ENCODE measurements at regions not wholly inside any gene's neighbourhood (a gene's known extent, or its start where the extent isn't known, plus 50 kb on each side); places are given as distances from the start of the nearest gene placed in this dataset.

GRCh38 chr16:79437764-79438751 lies 162.5 kb downstream of the MAF start:
- no peak overlapping the region for H3K9ac ChIP-seq (ENCODE audit: low read length)
- H3K4me2 ChIP-seq (ENCODE audit: low read length) = no peak overlapping the region

More at GRCh38 chr16:79437764-79438751, 162.5 kb downstream of the MAF start:
- Histone ChIP-seq H4K20me1 (ENCODE audit: insufficient read depth) (no peaks in the 10 kb centered on the region), H3K79me2 (replicated peaks; ENCODE audit: insufficient read depth, low read length) (no peaks in the 10 kb centered on the region), H2AFZ (ENCODE audit: low read depth, low read length) (no peak overlapping the region), H3K36me3 (ENCODE audit: insufficient read depth, low read length) (no peaks in the 10 kb centered on the region), H3K9me3 (ENCODE audit: low read length) (no peaks in the 10 kb centered on the region), H3K9me2 (ENCODE audit: insufficient read depth, low read length) (no peaks in the 10 kb centered on the region), H3F3A (ENCODE audit: insufficient read depth, low read length, poor library complexity, severe bottlenecking) (no peaks in the 10 kb centered on the region), H3K4me3 (ENCODE audit: low read length) (no peak overlapping the region), H3K27ac (ENCODE audit: low read length) (no peak overlapping the region), H3K27me3 (ENCODE audit: insufficient read depth, low read depth, low read length) (no peaks in the 10 kb centered on the region)
- TF ChIP-seq TAF1 (IDR thresholded peaks at IDR 0.05; ENCODE audit: low read depth) (no peak), CTCF (IDR thresholded peaks at IDR 0.05; ENCODE audit: poor library complexity, severe bottlenecking) (no peak), RAD21 (conservative IDR thresholded peaks at IDR 0.05) (no peak), MXI1 (conservative IDR thresholded peaks at IDR 0.05; ENCODE audit: poor library complexity, severe bottlenecking) (no peak), EP300 (conservative IDR thresholded peaks at IDR 0.05; ENCODE audit: poor library complexity, severe bottlenecking) (no peak), POLR2AphosphoS5 (IDR thresholded peaks at IDR 0.05) (no peak), SMC3 (conservative IDR thresholded peaks at IDR 0.05; ENCODE audit: poor library complexity) (no peak), EZH2 (IDR thresholded peaks at IDR 0.05; ENCODE audit: borderline replicate concordance, insufficient read depth, low read length, poor library complexity, severe bottlenecking) (no peak), REST (IDR thresholded peaks at IDR 0.05; ENCODE audit: borderline replicate concordance) (no peak)

Measured in neural cell (in vitro differentiated cells).